ENCODE measurements at regions not wholly inside any gene's neighbourhood (a gene's known extent, or its start where the extent isn't known, plus 50 kb on each side); places are given as distances from the start of the nearest gene placed in this dataset.
A peak's percentile ranks its signal among the peaks of the same experiment; 100 is the strongest.

DNA sequence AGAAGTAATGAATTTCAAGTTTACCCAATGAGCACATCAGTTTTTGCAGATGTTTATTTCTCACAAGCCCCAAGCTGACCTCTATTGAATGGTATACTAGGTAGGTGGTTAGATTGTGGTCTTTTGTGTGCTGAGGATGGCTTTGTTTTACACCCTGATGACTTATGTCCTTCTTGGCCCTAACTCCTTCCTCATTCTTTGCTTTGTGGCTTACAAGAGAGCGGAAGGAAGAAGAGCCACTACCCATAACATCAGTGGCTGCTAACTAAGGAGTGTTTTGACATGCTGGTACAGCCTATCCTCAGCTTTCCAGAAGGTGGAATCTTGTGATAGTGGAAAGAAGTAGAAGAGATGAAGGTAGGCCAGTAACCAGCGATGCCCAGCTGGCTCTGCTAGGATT, 85.7 kb upstream of the NTRK2 start:
- no peak for DNase-seq

DNA sequence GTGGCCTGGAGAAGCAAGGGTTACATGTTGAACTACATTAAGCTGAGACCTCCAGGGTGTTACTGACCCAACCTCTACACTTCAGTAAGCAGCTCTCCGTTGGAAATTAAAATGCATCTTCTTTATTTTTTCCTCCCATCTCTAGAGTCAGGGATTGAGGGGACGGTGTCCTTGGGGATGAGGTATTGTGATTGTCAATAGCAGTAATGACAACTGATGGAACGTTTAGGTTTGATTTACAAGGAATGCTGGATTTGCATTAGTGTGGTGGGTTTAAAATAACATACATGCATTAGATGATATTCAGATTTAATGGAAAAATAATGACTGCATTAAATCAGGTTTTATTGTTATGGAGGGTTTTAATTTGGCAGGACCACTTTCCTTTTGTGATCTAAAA, 82.9 kb upstream of the NTRK2 start:
- DNase-seq, result no peak

DNA sequence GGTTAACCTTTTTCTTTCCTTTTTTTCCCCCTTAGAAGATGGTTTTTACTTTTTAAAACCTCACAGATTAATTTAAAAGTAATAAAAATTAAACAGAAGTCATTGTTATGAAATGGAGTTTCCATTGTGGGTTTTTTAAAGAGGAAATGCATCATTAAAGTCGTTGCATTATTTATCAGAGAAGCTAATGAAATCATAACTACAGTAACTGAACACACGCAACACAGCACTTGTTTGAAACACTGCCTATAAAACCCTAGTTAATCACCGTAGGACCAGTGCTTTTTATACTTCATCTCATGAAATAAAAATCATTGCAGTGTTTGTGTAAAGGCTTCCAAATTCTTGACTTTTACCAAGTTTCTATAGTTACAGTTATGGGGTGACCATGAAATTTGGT, 82.4 kb upstream of the NTRK2 start:
- no peak for DNase-seq

DNA sequence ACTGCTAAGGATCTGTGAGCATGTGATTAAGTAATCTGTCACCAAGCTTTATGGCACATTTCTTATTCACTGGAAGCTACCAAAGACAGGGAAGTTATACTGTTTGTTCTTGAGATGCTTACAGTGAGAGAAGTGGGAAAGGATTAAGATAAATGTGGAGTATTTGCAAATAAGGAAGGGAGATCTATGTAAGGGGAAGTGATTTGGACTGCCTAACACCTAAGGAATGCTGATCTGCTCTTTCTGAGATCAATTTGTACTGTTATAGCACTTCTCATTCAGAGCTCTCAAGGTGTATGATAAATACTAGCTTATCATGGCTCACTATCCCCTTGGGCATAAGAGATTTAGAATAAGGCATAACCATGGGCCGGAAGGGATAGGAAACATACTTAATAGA, 80.0 kb upstream of the NTRK2 start:
- no peak for DNase-seq

DNA sequence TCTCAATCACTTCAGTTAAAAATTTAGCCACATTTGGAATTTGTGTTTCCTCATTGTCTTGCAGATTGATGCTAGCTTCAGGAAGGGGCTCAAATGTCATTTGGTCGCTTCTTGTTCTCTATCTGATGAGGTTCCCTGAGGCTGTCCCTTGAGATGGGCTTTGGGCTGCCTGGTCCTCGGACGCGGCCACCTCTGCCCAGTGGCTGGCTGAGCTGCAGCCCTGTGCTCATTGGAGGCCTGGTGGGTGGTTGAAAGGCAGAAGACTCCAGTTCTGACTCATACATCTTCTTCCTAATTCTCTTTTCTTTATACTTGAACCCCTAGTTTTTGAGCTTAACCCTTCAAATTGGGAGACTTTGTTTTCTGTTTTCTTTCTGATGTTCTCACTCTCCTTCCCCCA, 78.8 kb upstream of the NTRK2 start:
- DNase-seq, result no peak

DNA sequence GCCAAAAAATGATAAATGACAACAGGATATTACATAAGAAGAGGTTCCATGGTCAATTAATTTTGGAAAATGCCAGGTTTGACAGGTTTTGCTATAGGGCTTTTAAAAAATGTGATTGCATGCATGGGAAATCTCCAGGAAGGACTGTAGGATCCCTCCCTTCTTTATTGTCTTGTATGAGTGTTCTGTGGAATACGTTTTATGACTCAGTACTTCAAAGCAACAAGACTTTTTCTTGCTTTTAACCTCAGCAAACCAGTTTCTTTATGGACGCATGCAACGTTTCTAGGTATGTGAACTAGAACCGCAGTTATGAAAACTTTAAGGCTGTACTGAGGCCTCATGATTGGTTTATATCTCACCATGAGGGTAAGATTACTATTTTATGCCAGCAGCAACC, 76.6 kb upstream of the NTRK2 start:
- DNase-seq, result no peak

DNA sequence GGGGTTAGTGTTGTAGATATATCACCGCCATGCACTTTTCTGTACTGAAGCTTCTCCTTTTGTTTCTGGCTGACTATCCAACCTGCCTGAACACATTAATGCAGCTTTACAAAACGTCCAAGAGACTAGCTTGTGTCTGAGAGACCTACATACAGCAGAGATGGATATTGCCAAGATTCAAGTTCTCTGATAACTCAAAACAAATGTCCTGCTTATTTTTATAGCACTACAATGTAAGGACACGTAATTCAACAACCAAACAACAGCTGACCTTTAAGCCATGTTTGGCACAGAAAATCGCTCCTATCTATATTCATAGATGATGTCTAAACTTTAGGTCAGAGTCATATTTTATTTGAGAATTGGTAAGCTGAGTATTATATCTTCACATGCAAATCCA, 76.2 kb upstream of the NTRK2 start:
- no peak for DNase-seq

DNA sequence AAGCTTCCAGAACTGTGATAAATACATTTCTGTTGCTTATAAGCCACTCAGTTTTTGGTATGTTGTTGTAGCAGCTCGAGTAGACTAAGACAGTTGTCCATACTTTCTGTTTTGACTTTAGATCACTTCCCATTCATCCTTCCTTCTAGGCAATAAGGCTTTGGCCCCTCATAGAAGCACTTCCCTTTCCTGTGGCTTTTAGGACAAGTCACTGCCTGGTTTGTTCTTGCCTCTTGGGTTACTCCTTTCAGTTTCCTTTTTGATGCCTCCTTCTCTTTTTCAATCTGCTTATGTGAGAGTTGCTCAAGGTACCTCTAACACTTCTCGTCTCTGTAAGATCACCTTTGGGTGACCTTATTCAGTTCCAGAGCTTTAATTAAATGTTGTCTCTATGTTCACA, 72.4 kb upstream of the NTRK2 start:
- peak in 1 of 56 donors; percentile 1 for DNase-seq

DNA sequence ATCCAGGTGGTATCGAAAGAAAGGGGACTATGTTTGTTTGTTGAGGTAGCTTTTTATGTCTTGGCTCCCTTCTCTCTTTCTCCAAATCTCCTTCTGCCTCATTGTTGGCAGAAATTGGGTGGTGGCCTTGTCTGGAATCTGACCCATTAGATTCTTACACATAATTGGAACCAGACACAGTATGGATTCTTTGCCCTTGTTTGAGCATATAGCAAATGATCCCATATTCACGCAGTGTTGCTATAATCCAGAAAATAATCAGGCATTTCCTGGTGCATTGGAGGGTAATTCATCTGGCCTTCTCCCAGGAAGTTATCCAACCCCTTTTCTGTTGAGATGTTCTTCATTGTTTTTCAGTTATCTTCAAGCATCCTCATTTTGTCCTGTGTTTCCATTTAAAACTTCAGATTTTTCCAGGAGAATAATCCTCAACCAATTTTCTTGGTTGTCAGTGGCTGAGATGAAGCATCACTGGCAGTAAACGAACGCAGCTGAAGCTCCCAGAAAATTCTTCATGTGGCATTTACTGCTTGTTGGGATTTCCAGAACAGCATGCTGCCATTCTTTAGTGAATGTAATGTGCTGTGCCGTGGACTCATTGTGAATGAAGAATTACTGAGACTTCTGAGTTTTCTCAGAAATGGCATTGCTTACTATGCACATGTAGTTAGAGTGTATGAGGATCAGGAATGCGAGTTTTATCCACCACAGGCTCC, 70.5 kb upstream of the NTRK2 start:
- DNase-seq, result no peak

DNA sequence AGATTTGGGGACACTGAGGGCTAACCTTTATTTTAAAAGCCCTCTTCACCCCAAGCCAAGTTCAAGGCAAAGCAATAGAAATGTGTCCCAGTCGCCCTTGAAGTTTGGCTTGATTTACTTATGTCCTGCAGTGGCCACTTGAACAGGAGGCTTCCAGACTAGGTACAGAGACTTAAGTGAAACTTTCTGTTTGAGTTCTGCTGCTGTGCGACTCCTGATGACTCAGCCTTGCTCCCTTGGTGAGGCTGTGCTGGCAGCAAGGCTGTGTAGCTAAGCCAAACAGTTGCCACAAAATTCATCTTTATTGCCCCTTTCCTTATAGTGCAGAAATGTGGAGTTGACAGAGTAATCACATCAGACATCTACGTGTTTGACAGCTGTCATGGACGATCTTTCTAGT, 68.8 kb upstream of the NTRK2 start:
- no peak for DNase-seq

DNA sequence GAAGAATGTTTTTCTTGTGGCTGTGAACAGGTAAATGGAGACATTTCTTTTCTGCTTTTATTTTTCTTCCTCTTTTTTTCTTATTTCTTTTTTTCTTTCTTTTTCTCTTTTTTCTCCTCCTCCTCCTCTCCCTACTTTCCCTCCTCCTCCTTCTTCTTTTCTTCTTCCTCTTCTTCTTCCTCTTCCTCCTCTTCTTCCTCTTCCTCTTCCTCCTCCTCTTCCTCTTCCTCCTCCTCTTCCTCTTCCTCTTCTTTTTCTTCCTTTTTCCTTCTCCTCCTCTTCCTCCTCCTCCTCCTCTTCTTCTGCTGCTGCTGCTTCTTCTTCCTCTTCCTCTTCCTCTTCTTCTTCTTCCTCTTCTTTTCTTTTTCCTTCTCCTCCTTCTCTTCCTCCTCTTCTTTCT, 65.3 kb upstream of the NTRK2 start:
- DNase-seq, result no peak

DNA sequence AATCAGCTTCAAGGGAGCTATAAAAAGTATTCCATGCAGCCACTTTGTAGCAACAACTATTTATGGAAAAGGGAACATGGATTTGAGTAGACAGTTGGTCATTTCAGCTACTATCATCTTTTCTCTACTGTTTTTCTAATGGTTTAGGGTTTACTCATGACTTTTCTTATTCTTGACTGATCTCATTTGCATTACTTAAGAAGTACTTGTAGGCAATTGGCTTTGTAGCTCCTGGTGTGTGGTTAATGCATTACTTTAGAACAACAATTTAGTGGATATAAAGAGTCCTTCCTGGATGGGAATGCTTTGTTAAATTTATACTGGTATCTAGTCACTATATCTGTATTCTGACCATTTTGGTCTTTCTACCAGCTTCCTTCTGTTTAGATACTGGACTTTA, 59.8 kb upstream of the NTRK2 start:
- no peak for DNase-seq

DNA sequence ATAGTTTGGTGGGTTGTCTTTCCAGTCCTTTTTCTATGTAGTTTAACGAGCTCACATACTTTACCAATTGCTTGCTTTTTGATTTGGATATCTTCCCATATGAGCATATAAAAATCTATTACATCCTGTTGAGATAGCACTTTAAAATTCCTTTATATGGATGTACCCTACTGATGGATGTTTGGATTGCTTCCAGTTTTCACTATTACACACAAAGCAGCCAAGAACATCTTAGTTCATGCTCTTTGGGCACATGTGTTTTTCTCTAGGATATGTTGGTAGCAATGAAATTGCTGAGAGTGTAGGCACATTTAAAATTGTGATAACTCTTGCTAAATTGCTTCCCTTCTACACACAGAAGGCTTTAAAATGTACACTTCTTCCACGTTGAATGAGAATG, 56.1 kb upstream of the NTRK2 start:
- DNase-seq, result no peak

DNA sequence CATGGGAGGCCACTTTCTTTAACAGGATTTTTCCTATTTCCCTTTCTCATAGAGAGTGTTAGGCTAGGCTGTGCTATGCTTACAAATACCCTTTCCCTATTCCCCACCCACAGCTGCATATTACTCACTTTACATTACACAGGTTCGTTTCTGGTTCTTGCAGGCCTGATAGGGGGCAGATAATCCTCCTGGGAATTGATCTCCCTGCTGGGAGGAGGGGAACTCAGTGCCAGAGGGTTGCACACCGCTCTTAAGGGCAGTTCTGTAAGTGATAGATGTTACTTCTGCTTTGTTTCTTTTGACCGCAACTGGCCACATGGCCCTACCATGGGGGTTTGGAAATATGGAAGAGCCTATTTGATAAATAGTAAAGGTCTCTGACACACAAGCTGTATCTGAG, 54.0 kb upstream of the NTRK2 start:
- no peak for DNase-seq

DNA sequence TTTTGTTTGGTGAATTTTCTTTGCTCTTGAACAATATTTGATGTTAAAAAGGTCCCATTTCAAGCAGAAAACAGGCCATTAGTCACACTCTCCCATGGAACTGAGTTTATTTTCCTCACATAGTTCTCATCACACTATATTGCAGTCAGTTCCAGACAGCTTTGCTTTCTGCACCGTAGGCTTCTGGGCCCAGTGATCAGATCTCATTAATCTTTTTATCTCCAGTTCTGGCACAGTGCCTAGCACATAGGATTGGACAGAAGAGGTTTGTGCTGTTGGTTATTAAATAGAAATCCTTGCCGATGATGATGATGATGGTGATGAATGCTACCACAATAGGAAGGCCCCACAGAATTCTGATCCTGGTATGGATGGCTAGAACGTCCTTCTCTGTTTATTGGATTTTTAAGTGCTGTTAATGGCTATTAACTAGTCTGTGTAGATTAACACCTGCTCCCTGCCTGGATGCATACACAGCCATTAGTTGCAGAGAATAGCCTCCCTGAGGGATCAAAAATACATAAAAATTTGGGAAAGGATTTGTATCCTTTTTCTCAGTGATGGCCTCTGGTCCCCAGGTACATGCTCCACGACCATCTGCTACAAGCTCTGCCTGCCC, 52.0 kb upstream of the NTRK2 start:
- no peak for DNase-seq
